GM10266 (cell line): ENCODE measurements at regions not wholly inside any gene's neighbourhood (a gene's known extent, or its start where the extent isn't known, plus 50 kb on each side); places are given as distances from the start of the nearest gene placed in this dataset.

Experiments
- DNase-seq: peaks from one replicate; pipeline ENCODE4 v3.0.0; 2012; ENCODE audit errors: extremely low spot score
- CTCF ChIP-seq: IDR thresholded peaks from 2 replicates; pipeline ENCODE4 v1.5.1; 2012; ENCODE audit warnings: mild to moderate bottlenecking, low read depth; ENCODE audit not compliant: control insufficient read depth, insufficient read depth; ENCODE audit errors: missing control alignments

GRCh38 chr14:83395321-83395720, 1861.7 kb upstream of the SEL1L start:
- DNase-seq = no peak
- TF ChIP-seq CTCF = no peak

- no peak for TF ChIP-seq CTCF
- no peak for DNase-seq
Measured at GRCh38 chr14:83416476-83416875, 1882.8 kb upstream of the SEL1L start.

GRCh38 chr14:83419420-83419819, 1885.8 kb upstream of the SEL1L start:
- no peak for DNase-seq

GRCh38 chr14:83421711-83422110, 1888.1 kb upstream of the SEL1L start:
- TF ChIP-seq CTCF = no peak
- no peak for DNase-seq

More at GRCh38 chr14:83419420-83419819, 1885.8 kb upstream of the SEL1L start:
- TF ChIP-seq CTCF = no peak

- TF ChIP-seq CTCF = no peak
- no peak for DNase-seq
Measured at GRCh38 chr14:83425138-83425537, 1891.5 kb upstream of the SEL1L start.

GRCh38 chr14:83425706-83426105, 1892.1 kb upstream of the SEL1L start:
- TF ChIP-seq CTCF = no peak
- no peak for DNase-seq

GRCh38 chr14:83433618-83434017, 1900.0 kb upstream of the SEL1L start:
- no peak for TF ChIP-seq CTCF

GRCh38 chr14:83441801-83442200, 1908.1 kb upstream of the SEL1L start:
- no peak for TF ChIP-seq CTCF
- DNase-seq = no peak

More at GRCh38 chr14:83433618-83434017, 1900.0 kb upstream of the SEL1L start:
- DNase-seq = no peak
